Stimulated activated effector memory CD8-positive, alpha-beta T cell treated with anti-CD3 and anti-CD28 coated beads, Interleukin-12 subunit alpha, Interleukin-12 subunit beta, amount 100 ng/mL, for 72 hours (primary cell): ENCODE measurements at regions not wholly inside any gene's neighbourhood (a gene's known extent, or its start where the extent isn't known, plus 50 kb on each side); places are given as distances from the start of the nearest gene placed in this dataset.
"Not testable (repeated sequence)": the region's sequence is repeated elsewhere in the genome, so short reads cannot be mapped to it uniquely, and the experiment has no call there.

ENCODE experiments used
- ATAC-seq: fragments of 150-1000 bp; cut with Tn5 transposase; 2 replicates; pipeline ENCODE4 v1.10.0; 2021
- DNase-seq, 2 donors: peaks; one replicate each; pipeline ENCODE4 v3.0.0; 2021 to 2022; ENCODE audit warnings: low spot score in 2 of 2
- H3K27ac Mint-ChIP-seq: one replicate; pipeline ENCODE4 v1.8.0; 2022; ENCODE audit warnings: mild to moderate bottlenecking, mixed read lengths
- H3K36me3 Mint-ChIP-seq: one replicate; pipeline ENCODE4 v1.8.0; 2022; ENCODE audit warnings: mild to moderate bottlenecking, mixed read lengths
- H3K4me1 Mint-ChIP-seq: one replicate; pipeline ENCODE4 v1.8.0; 2022; ENCODE audit warnings: mixed read lengths
- H3K4me3 Mint-ChIP-seq: one replicate; pipeline ENCODE4 v1.8.0; 2022; ENCODE audit warnings: mild to moderate bottlenecking, mixed read lengths
- H3K9me3 Mint-ChIP-seq: one replicate; pipeline ENCODE4 v1.8.0; 2022; ENCODE audit warnings: mixed read lengths

DNA sequence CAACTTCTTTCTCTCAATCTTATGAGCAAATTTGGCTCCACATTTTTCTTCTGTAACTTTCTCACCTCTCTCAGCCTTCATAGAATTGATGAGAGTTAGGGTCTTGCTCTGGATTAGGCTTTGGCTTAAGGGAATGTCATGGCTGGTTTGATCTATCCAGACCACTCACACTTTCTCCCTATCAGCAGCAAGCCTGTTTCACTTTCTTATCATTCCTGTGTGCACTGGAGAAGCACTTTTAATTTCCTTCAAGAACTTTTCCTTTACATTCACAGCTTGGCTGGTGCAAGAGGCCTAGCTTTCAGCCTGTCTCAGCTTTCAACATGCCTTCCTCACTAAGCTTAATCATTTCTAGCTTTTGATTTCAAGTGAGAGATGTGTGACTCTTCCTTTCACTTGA is 134.5 kb upstream of the FZD8 start:
- H3K9me3 Mint-ChIP-seq, ATAC-seq, H3K4me1 Mint-ChIP-seq, H3K27ac Mint-ChIP-seq, DNase-seq, H3K4me3 Mint-ChIP-seq, H3K36me3 Mint-ChIP-seq: not testable (repeated sequence)

GRCh38 chr10:35774109-35774508 is 132.0 kb upstream of the FZD8 start:
- no peak for DNase-seq

DNA sequence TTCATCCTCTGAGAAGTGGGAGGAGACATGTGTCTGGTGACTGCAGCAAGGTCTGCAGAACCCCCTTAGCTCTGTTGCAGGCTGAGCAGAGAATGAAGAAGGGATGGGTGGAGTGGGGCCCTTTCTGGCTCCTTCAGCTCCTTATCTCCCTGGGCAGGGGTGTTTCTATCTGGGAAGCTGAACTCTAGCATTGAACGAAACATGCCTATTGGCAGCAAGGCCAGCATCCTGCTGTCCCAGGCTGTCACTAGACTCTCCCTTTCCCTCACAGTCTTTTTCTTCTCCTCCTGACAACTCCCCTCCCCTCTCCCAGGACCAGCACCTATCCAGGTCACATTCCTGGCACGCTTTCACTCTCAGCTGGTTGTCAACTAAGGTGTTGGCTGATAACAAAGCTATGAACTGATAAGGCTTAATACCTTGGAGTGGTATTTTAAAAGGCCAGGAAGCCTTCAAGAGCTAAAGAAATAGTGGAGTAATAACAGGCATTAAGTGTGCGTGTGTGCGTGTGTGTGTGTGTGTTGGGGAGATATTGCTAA is 128.8 kb upstream of the FZD8 start:
- no peak for ATAC-seq
- Mint-ChIP-seq H3K4me1 (no peaks in the 10 kb centered on the region), H3K36me3 (no peaks in the 10 kb centered on the region), H3K4me3 (no peak overlapping the region), H3K9me3 (peaks cover 4% of the 10 kb centered on the region), H3K27ac (no peak overlapping the region)
- DNase-seq, result no peak

More at GRCh38 chr10:35774109-35774508, 132.0 kb upstream of the FZD8 start:
- no peaks in the 10 kb centered on the region for H3K36me3 Mint-ChIP-seq
- ATAC-seq, result no peak
- H3K27ac Mint-ChIP-seq, result no peak overlapping the region
- no peak overlapping the region for H3K4me3 Mint-ChIP-seq
- H3K4me1 Mint-ChIP-seq, result no peaks in the 10 kb centered on the region
- peaks cover 4% of the 10 kb centered on the region for H3K9me3 Mint-ChIP-seq

DNA sequence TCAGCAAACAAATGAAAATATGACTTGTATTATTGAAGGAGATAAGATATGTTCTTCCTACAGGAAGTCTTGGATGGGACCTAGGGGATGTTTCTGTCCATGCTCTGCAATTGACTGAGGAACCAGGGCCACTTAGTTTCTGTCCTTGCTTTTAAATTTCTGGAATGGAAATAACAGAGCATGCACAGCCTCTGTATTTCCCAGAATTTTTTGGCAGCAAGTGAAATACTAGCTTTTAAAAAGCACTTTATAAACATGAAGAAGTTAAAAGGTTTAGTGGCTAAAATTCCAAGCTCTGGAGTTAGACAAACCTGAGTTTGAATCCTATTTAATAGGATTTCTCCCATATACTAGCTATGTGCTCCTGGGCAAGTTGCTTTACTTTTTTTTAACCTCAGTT is 127.7 kb upstream of the FZD8 start:
- Mint-ChIP-seq H3K36me3 (no peaks in the 10 kb centered on the region), H3K4me1 (no peaks in the 10 kb centered on the region), H3K9me3 (peaks cover 4% of the 10 kb centered on the region), H3K27ac (no peak overlapping the region), H3K4me3 (no peak overlapping the region)
- DNase-seq (no peak), ATAC-seq (no peak)

DNA sequence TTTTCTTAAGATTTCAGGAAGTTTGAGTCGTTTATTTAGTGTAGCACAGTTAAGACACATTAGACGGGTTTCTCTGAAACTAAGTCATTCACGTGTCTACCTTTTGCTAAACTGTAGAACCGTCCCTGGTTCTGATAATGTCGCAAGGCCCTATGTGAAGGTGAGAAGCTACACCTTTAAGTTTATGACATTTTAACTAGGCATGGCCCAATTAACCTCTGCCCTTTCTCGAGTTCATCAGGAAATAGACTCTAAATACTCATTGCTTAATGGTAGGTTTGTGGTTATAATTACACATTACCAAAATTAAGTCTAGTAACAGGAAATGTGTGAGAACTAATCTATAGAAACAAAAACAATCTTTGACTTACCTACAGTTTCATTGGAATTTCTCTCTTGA is 126.6 kb upstream of the FZD8 start:
- Mint-ChIP-seq H3K36me3 (no peaks in the 10 kb centered on the region), H3K4me1 (no peaks in the 10 kb centered on the region), H3K4me3 (no peak overlapping the region), H3K9me3 (peaks cover 4% of the 10 kb centered on the region), H3K27ac (no peak overlapping the region)
- DNase-seq, result no peak
- ATAC-seq, result no peak

- H3K27ac Mint-ChIP-seq, result no peak overlapping the region
- no peaks in the 10 kb centered on the region for H3K9me3 Mint-ChIP-seq
- no peaks in the 10 kb centered on the region for H3K36me3 Mint-ChIP-seq
- no peaks in the 10 kb centered on the region for H3K4me1 Mint-ChIP-seq
- ATAC-seq, result no peak
- DNase-seq, result no peak
- no peak overlapping the region for H3K4me3 Mint-ChIP-seq
Measured at GRCh38 chr10:35768011-35768410, 125.9 kb upstream of the FZD8 start.

DNA sequence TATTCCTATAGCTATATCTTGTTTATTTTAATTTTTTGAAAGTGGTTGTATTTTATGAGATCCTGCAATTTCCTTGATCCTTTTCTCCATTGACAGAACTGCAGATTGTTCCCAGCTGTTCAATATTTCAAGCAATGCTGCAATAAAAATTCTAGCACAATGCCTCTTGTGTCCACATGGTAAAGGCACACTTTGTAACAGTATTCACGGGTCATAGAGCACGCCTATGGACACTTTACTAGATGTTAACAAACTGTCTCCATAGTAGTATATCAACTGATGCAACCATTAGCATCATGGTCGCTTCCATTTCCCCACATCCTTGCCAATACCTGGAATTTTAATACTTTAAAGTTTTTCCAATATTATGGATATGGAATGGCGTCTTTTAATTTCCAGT is 123.9 kb upstream of the FZD8 start:
- H3K4me1 Mint-ChIP-seq, result no peaks in the 10 kb centered on the region
- H3K4me3 Mint-ChIP-seq, result no peak overlapping the region
- H3K36me3 Mint-ChIP-seq, result no peaks in the 10 kb centered on the region
- ATAC-seq, result no peak
- DNase-seq, result no peak
- H3K27ac Mint-ChIP-seq, result no peak overlapping the region
- H3K9me3 Mint-ChIP-seq, result no peaks in the 10 kb centered on the region

DNA sequence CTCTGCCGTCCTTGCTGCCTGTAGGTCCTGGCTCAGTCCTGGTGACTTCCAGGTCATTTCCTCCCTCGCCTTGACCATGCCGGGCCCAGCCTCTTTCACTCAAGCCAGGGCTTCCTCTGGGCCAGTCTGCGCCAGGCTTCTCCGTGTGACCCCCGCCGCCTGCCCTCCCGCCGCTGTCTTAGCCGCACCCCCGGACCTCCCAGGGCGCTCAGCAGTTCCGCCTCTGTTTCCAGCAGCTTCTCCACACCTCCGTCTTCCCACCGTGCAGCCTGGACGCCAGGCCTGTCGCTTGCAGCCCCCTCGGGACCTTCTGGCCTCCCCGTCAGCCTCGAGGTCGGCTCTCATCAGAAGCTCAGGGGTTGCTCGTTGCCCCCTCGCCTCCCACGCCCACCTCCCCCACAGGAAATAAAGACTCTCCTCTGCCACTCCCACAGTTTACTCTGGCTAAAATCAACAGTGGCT is 123.0 kb upstream of the FZD8 start:
- no peaks in the 10 kb centered on the region for H3K9me3 Mint-ChIP-seq
- no peak overlapping the region for H3K4me3 Mint-ChIP-seq
- H3K36me3 Mint-ChIP-seq, result no peaks in the 10 kb centered on the region
- no peaks in the 10 kb centered on the region for H3K4me1 Mint-ChIP-seq
- H3K27ac Mint-ChIP-seq, result no peak overlapping the region
- ATAC-seq (no peak), DNase-seq (no peak)

DNA sequence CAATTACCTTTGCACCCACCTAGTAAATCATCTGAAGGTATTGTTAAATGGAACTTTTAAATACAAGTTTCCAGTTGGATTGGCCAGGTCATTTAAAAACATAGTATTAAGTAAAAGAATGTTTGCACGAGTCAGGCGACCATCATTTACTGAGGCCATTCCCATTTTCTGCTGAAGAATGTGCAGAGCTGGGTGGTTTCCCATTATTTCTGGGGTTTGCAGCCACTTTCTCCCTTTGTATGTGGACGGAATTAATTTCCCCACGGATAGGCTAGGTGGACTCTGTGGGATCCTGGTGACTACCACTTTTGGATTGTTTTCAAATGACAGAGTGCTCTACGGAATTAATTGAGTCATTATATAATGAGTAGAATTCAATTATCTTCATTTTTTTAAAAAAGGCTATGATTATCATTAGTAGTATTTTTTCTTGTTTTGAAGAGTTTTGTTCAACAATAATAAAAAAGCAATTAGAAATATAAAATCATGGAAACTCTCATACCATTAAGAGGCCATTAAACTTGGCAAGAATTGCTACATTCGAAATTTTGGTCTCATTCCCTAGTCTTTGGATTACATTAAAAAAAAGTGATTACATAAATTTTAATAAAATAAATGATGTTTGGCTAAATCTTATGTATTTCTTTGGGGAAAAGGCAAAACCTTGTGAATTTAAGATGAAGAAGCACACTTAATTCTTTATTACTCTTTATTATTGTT is 120.4 kb upstream of the FZD8 start:
- H3K27ac Mint-ChIP-seq, result no peak overlapping the region
- H3K4me1 Mint-ChIP-seq, result no peaks in the 10 kb centered on the region
- ATAC-seq, result no peak
- no peaks in the 10 kb centered on the region for H3K9me3 Mint-ChIP-seq
- H3K4me3 Mint-ChIP-seq, result no peak overlapping the region
- DNase-seq, result no peak
- H3K36me3 Mint-ChIP-seq, result no peaks in the 10 kb centered on the region

- H3K4me1 Mint-ChIP-seq, result no peaks in the 10 kb centered on the region
- ATAC-seq (no peak), DNase-seq (no peak)
- H3K27ac Mint-ChIP-seq, result no peak overlapping the region
- H3K4me3 Mint-ChIP-seq, result no peak overlapping the region
- H3K36me3 Mint-ChIP-seq, result no peaks in the 10 kb centered on the region
- H3K9me3 Mint-ChIP-seq, result no peaks in the 10 kb centered on the region
Measured at GRCh38 chr10:35758076-35758475, 116.0 kb upstream of the FZD8 start.

DNA sequence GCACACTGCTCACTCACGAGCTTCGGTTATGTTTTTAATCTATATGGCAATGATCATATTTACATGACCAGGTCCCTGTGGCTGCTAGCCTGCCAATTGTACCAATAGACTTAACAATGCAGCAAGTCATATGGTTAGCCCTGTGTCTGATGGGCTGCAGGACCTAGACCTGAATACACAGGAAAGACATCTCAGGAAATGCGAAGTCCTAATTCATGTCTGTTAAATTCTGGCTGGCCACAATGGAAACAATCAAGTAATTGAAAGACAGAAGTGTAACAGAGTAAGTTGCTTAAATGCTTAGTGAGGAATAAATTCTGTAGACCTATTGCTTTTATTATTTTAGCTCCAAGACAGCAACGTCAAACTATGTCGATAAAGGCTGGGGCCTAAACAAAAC is 112.4 kb upstream of the FZD8 start:
- ATAC-seq (no peak), DNase-seq (no peak)
- no peak overlapping the region for H3K4me3 Mint-ChIP-seq
- H3K9me3 Mint-ChIP-seq, result no peaks in the 10 kb centered on the region
- H3K27ac Mint-ChIP-seq, result no peak overlapping the region
- H3K4me1 Mint-ChIP-seq, result no peaks in the 10 kb centered on the region
- no peaks in the 10 kb centered on the region for H3K36me3 Mint-ChIP-seq

- H3K9me3 Mint-ChIP-seq, result no peaks in the 10 kb centered on the region
Measured at GRCh38 chr10:35752469-35753461, 110.7 kb upstream of the FZD8 start.

GRCh38 chr10:35751347-35751746 is 109.3 kb upstream of the FZD8 start:
- Mint-ChIP-seq H3K36me3 (no peaks in the 10 kb centered on the region), H3K4me1 (no peaks in the 10 kb centered on the region), H3K27ac (no peak overlapping the region), H3K9me3 (no peaks in the 10 kb centered on the region), H3K4me3 (no peak overlapping the region)
- ATAC-seq, result no peak
- DNase-seq, result no peak

More at GRCh38 chr10:35752469-35753461, 110.7 kb upstream of the FZD8 start:
- no peak overlapping the region for H3K27ac Mint-ChIP-seq
- no peak for DNase-seq
- ATAC-seq, result no peak
- no peaks in the 10 kb centered on the region for H3K36me3 Mint-ChIP-seq
- H3K4me3 Mint-ChIP-seq, result no peak overlapping the region
- H3K4me1 Mint-ChIP-seq, result no peaks in the 10 kb centered on the region

GRCh38 chr10:35749230-35749629 is 107.1 kb upstream of the FZD8 start:
- Mint-ChIP-seq H3K36me3 (no peaks in the 10 kb centered on the region), H3K9me3 (no peaks in the 10 kb centered on the region), H3K4me1 (no peaks in the 10 kb centered on the region), H3K4me3 (no peak overlapping the region), H3K27ac (no peak overlapping the region)
- ATAC-seq (no peak), DNase-seq (no peak)

DNA sequence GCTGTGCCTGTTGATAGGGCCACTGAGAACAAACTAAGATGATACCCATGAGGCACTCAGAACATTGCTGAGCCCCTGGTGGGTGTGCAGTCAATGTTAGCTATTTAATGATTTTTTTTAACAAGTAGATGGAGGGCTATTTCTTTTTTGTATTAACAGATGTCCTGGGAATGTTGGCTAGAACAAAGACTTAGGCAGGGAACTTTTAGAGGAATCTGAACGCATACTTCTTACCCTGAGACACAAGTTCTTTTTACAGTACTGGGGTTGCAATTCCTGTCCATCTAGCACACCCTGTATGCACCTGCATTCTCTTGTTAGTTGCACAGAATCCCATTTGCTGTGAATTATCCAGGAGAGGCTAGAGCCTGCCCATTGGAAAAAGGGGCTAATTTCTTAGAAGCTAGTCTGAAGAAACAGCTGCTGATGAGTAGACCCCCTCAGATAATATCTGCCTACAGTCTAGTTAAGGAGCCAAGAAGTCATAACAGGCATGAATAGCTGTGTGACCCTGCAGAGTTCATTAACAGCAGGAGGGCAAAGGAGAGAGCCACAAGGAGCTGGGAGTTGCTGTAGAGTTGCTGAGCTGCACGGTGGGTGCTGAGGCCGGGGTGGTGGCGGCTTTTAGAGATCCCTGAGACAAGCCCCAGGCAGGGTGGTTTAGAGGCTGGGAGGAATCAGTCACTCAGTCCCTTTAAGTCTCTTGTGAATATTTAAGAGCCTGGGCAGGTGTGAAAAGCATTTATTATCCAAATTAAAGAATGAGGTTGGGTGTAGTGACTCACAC is 103.7 kb upstream of the FZD8 start:
- Mint-ChIP-seq H3K4me3 (no peak overlapping the region), H3K36me3 (no peaks in the 10 kb centered on the region), H3K27ac (no peak overlapping the region), H3K4me1 (no peaks in the 10 kb centered on the region), H3K9me3 (no peaks in the 10 kb centered on the region)
- DNase-seq (no peak), ATAC-seq (no peak)
